ENCODE measurements at regions not wholly inside any gene's neighbourhood (a gene's known extent, or its start where the extent isn't known, plus 50 kb on each side); places are given as distances from the start of the nearest gene placed in this dataset.

DNA sequence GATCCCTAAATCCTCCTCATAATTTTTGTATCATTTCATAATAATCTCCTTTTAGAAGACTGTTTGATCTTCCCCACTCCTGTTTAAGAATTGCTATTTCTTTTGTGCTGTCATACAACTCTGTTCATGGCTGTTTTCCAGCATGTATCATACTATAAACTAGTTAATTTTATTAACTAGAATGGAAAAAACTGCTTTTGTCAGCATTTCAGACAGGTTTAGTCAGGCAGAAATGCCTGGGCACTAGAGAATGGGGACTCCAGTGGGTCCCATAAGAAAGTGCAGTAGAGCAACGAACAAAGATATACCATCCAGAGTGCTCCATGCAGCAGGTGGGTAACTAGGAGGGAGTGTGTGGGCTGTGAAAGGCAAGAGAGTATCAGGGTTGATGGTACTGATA lies 523.9 kb downstream of the PLOD2 start:
- TF ChIP-seq, protein P1, sequence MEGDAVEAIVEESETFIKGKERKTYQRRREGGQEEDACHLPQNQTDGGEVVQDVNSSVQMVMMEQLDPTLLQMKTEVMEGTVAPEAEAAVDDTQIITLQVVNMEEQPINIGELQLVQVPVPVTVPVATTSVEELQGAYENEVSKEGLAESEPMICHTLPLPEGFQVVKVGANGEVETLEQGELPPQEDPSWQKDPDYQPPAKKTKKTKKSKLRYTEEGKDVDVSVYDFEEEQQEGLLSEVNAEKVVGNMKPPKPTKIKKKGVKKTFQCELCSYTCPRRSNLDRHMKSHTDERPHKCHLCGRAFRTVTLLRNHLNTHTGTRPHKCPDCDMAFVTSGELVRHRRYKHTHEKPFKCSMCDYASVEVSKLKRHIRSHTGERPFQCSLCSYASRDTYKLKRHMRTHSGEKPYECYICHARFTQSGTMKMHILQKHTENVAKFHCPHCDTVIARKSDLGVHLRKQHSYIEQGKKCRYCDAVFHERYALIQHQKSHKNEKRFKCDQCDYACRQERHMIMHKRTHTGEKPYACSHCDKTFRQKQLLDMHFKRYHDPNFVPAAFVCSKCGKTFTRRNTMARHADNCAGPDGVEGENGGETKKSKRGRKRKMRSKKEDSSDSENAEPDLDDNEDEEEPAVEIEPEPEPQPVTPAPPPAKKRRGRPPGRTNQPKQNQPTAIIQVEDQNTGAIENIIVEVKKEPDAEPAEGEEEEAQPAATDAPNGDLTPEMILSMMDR (IDR thresholded peaks at IDR 0.05; ENCODE audit: low read depth, low read length, missing input control), result no peak
- TF ChIP-seq EGR1 (IDR thresholded peaks at IDR 0.05; ENCODE audit: low read depth in 2 of 2) (no peak), YY1 (IDR thresholded peaks at IDR 0.05) (no peak), TAF1 (conservative IDR thresholded peaks at IDR 0.05) (no peak), NR2F2 (IDR thresholded peaks at IDR 0.05) (no peak), FOXA1 (IDR thresholded peaks at IDR 0.05) (no peak)
- TF ChIP-seq, protein P2, sequence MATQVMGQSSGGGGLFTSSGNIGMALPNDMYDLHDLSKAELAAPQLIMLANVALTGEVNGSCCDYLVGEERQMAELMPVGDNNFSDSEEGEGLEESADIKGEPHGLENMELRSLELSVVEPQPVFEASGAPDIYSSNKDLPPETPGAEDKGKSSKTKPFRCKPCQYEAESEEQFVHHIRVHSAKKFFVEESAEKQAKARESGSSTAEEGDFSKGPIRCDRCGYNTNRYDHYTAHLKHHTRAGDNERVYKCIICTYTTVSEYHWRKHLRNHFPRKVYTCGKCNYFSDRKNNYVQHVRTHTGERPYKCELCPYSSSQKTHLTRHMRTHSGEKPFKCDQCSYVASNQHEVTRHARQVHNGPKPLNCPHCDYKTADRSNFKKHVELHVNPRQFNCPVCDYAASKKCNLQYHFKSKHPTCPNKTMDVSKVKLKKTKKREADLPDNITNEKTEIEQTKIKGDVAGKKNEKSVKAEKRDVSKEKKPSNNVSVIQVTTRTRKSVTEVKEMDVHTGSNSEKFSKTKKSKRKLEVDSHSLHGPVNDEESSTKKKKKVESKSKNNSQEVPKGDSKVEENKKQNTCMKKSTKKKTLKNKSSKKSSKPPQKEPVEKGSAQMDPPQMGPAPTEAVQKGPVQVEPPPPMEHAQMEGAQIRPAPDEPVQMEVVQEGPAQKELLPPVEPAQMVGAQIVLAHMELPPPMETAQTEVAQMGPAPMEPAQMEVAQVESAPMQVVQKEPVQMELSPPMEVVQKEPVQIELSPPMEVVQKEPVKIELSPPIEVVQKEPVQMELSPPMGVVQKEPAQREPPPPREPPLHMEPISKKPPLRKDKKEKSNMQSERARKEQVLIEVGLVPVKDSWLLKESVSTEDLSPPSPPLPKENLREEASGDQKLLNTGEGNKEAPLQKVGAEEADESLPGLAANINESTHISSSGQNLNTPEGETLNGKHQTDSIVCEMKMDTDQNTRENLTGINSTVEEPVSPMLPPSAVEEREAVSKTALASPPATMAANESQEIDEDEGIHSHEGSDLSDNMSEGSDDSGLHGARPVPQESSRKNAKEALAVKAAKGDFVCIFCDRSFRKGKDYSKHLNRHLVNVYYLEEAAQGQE (IDR thresholded peaks at IDR 0.05), result no peak
- TF ChIP-seq, protein P3, sequence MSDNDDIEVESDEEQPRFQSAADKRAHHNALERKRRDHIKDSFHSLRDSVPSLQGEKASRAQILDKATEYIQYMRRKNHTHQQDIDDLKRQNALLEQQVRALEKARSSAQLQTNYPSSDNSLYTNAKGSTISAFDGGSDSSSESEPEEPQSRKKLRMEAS (IDR thresholded peaks at IDR 0.05), result no peak
- TF ChIP-seq, protein P4, sequence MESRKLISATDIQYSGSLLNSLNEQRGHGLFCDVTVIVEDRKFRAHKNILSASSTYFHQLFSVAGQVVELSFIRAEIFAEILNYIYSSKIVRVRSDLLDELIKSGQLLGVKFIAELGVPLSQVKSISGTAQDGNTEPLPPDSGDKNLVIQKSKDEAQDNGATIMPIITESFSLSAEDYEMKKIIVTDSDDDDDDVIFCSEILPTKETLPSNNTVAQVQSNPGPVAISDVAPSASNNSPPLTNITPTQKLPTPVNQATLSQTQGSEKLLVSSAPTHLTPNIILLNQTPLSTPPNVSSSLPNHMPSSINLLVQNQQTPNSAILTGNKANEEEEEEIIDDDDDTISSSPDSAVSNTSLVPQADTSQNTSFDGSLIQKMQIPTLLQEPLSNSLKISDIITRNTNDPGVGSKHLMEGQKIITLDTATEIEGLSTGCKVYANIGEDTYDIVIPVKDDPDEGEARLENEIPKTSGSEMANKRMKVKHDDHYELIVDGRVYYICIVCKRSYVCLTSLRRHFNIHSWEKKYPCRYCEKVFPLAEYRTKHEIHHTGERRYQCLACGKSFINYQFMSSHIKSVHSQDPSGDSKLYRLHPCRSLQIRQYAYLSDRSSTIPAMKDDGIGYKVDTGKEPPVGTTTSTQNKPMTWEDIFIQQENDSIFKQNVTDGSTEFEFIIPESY (IDR thresholded peaks at IDR 0.05), result no peak
